ENCODE measurements at regions not wholly inside any gene's neighbourhood (a gene's known extent, or its start where the extent isn't known, plus 50 kb on each side); places are given as distances from the start of the nearest gene placed in this dataset.

DNA sequence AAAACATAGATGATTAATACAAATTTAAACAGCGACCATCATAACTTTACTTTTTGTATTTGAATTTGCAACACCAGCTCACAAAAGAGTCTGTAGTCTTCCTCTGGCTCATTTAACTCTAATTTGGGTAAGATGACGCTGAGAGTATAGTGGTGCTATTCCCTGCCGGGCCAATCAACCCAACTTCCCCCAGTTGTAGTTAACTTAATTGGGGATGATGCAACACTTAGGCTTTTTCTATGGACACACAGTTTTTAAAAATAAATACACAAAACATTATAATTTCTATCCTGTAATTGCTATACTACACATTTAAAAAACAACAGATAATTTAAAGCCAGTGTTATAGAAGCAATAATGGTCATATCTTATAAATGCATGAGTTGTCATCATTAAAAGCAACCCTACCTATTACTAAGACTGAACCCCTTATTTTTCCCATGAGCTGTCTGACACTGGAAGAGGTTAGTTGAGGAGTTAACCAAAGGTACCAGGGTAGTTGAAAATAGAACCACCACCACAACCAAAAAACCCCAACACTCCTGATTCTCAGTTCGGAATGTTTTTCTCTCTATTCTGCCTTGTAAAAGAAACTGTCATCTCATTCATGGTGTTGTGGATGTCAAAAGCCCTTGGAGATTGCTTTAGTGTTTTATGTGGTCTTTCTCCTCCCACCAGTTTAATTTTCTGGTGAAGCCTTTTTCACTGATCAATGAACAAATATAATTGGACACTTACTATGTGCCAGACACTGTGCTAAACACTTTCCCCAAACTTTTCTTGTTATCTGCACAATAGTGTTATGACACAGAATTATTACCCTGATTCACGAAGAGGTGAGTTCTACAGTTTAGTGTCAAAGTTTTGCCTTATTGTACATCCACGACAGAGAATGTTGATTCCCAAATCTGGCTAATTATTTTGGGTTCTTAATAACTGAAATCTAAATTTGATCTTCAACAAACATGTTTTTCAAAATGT, 61.5 kb upstream of the RAPGEF2 start:
- DNase-seq: no peak

DNA sequence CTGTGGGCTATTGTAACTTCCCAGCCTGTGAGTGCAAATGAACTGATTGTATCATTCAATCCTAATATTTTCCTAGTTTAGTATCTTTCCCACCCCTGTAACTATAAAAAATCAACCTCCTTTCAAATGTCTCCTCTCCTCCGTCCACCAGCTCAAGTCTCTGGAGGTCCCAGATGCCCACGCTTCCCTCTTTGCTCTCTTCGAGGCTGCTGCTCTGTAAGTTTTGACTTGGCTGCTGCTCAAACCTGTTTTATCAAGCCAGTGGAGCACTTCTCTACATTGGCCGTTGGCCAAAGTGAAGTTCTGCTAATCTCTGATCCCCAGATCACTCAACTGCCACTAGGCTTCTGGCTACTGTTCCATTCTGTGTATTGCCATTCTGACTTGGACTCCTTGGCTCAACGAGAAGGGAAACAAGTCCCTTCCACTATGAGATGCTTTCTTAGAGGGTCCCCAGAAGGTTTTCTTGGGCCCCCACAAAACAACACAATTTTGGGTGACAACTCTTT, 60.7 kb upstream of the RAPGEF2 start:
- no peak for DNase-seq

DNA sequence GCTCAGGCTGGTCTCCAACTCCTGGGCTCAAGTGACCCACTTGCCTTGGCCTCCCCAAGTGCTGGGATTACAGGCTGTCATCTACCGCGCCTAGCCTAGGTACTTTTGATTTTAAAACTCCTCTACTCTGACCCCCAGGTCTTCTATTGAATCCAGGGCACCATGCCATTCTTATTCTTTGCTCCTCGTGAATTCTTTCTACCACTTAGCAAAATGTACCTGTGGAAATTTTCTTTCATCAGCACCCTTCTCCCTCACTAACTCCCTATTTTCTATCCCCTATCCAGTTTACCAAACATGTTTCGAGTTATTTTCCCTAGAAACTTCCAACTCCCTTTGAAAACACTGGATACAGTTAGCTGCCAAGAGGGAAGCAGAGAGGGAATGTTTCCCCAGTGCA, 60.0 kb upstream of the RAPGEF2 start:
- no peak for DNase-seq

DNA sequence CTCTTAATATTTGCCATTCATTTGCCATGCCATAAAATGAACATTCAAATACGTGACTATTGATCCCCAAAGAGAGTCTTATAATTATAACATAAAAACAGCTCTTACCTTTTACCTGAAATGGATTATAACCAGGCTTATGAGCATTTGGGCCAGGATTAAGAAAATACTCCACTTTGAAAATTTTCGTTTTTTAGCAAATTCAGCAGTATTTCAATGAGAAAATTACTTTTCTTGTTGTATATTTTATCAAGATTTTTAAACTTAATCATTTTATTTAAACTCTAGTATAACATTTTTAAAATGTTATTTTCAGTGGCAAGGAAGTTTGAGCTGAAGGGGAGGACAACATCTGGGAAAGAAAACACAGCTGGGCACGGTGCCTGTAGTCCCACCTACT, 59.0 kb upstream of the RAPGEF2 start:
- no peak for DNase-seq

DNA sequence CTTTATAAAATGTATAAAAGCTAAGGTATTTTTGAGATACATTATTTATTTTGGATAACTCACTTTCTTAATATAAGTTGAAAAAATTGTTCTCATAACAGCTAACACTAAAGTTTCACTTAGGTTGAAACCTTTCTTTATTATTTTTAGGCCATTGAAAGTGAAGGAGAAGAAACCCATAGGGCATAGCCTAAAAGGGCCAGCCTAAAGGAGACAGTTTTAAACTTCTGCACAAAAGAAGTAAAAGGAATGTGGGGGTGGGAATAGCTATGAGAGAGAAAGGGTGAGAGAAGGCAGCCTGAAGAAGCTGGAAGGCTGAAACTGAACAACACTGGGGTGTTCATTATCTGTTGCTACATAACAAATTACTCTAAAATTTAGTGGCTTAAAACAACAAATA, 57.6 kb upstream of the RAPGEF2 start:
- DNase-seq: no peak

DNA sequence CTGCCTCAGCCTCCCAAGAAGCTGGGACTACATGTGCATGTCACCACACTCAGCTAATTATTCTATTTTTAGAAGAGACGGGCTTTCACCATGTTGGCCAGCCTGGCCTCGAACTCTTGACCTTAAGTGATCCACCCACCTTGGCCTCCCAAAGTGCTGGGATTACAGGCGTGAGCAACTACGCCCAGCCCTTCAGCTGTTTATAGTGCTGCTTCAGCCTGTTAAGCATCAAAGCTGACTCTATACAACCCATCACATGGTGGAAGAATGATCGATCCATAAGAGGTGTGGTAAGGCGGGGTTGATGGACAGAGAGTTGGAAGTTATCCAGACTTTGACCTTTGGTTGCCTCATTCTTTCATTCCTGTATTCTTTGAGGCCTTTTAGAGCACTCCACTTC, 56.2 kb upstream of the RAPGEF2 start:
- no peak for DNase-seq

DNA sequence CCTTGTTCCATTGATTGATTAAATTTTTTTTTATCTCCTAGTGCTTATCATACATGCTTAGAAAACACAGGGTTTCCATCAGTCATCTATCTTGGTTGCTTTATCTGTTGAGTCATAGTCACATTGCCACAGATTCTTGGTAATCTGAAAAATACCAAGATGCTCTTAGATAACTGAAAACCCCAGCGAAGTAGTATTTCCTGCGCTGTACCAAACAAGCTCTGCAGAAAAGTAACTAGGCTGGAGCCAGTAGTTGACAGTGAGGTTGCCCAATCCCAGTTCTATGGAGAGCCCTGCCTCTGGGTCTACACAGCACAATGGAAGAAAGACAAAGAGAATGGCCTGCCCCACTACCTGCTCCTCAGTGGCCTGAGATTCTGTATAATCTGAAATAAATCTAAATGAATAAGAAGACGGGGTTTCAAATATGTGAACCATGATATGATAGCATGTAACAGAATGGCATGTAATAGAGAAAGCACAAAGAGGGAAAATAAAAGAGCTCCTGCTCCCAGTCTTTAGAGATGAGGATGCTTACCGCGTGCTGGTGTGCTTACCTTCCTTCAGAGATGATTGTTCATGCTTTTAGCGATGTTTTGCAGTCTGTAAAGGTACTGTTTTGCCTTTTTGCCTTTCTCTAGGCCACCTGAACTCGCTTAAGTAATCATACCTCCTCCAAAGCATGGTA, 55.3 kb upstream of the RAPGEF2 start:
- DNase-seq: no peak

DNA sequence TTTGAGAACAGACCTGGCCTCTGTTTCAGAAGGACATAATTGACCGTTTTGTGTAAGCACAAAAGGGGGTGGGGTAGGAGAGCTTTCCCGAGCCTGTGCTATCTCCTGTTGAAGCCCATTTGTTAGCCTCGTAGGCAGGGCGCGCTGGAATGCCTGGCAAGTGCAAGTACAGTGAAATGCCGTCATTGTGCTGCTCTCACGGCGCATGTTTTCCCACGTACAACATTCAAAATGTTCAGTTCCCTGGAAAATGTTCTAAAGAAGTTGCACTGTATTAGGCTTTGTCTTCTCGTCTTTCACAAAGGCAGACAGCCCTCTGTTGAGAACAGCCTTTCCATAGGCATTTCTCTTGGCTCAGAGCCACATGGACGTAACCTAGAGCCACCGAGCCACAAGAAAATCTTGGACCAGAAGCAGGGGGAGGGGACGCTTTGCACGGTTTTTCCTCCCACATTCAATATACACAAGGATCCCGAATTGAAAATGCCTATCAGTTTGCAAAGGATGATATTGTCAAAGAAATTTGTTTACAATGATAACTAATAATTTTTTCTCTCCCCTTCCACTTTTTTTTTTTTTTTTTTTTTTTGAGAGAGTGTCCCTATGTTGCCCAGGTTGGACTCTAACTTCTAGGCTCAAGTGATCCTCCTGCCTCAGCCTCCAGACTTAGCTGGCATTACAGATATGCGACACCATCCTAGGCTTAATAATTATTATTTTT, 54.6 kb upstream of the RAPGEF2 start:
- DNase-seq: no peak

DNA sequence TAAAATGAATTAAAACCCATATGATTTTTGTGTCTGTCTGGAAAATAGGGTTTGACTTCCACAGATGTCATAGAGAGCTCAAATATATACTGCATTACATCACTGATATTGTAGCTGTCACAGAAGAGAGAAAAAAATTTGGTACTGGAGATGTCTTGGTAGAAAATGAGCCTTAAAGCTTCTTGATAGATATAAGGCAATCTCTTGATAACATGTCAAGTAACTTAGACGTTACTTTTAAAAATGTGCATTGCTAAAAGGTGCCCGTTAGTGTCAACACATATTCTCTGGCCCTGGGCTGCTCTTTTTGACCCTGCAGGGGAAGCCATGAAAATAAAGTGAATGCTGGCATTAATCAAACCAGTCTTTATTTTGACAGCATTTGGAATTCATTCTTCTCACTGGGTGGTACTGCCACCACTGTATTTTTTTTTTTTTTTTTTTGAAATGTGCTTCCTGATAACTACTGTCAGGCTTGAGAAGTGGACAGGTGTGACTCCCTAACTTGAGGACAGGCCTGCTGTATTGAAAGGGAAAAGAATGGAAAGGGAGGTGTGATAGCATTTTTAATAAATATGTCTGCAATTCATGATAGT, 53.0 kb upstream of the RAPGEF2 start:
- DNase-seq: no peak

DNA sequence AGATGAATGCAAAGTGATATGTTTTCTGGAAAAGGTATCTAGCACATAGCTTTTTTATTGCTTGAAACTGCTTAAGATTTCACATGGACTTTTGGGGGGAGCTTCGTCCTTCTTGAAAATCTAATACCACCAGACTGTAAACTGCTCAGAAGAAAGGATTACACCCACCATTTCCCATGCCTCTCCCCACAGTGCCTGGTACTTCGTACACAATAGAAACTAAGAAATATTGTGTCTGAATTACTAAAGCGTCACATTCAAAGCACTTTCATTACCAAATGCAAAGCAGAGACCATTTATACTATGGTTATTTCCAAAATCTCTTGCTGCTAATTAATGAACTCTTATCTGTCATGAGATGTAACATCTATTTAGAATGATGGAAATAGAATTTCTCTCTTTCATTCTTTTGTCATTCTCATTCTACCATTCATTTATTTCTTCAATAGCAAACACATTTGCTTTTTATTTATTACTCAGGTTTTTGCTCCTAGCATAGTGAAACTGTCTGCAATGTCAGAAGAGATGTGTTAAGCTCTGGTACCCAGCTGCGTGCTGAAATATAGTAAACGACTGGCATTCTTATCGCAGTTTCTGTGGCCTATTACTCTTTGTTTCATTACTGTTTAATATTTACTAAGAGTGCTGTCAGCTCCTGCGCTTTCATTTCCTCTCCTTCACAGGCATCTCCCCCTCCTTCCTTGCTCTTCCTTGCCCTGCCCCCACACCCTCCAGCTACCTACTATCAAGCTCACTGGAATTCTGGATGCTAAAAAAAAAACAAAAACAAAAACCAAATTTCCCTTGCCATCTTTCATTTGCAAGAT, 51.4 kb upstream of the RAPGEF2 start:
- no peak for DNase-seq

DNA sequence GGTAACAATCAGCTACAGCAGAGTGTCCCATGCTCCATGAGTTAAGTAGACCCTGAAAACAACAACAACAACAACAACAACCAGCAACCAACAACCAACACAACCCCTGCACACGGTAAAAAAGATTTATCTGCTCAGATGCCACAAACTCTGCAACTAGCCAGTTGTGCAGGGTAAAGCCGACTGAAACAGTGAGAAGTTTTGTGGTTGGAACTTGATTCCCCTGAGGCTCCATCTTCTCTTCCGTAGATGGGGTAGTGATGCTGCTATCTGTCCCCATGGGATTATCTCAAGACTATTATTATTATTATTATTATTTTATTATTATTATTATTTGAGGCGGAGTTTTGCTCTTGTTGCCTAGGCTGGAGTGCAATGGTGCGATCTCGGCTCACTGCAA, 50.6 kb upstream of the RAPGEF2 start:
- DNase-seq: no peak

All from amniotic stem cell (primary cell).